ENCODE measurements at regions not wholly inside any gene's neighbourhood (a gene's known extent, or its start where the extent isn't known, plus 50 kb on each side); places are given as distances from the start of the nearest gene placed in this dataset.

- in situ Hi-C loops (cut with MboI) (no loop called here), intact Hi-C loops (cut with micrococcal nuclease) (no loop called here)
- Histone ChIP-seq H3K9ac (ENCODE audit: insufficient read depth in 1 of 2, low read depth in 2 of 2, low read length in 2 of 2) (no peak overlapping the region), H3K9me1 (ENCODE audit: control insufficient read depth, insufficient read depth, low read length) (no peaks in the 10 kb centered on the region), H3K9me3 (replicated peaks; ENCODE audit: control insufficient read depth, insufficient read depth, low read depth, low read length) (no peaks in the 10 kb centered on the region), H3K4me3 (no peak overlapping the region), H3K27me3 (ENCODE audit: control insufficient read depth in 2 of 2, insufficient read depth in 2 of 2, low read length in 2 of 2) (no peaks in the 10 kb centered on the region), H3K27ac (ENCODE audit: extremely low read depth, low read depth, low read length) (no peak overlapping the region), H3K36me3 (ENCODE audit: control insufficient read depth, insufficient read depth, low read length) (no peaks in the 10 kb centered on the region), H3K79me2 (ENCODE audit: control insufficient read depth, insufficient read depth, low read length) (no peaks in the 10 kb centered on the region), H3K4me2 (ENCODE audit: insufficient read depth, low read length) (no peak overlapping the region), H3K4me1 (replicated peaks in 1 of 2; ENCODE audit: control insufficient read depth in 2 of 2, insufficient read depth in 2 of 2, low read length in 2 of 2) (no peaks in the 10 kb centered on the region), H2AFZ (ENCODE audit: low read depth, low read length) (no peak overlapping the region), H4K20me1 (replicated peaks; ENCODE audit: control insufficient read depth, insufficient read depth, low read length) (no peaks in the 10 kb centered on the region)
- ATAC-seq (no peak), FAIRE-seq (no peak), DNase-seq (ENCODE audit: extremely low read depth in 1 of 4, low spot score in 3 of 4) (no peak)
- 0% methylated on average over 1 of the region's 1 CpG for WGBS (ENCODE audit: insufficient coverage, low coverage, missing lambda C conversion rate)
- BruUV-seq (replicated peaks), result no TSS peak
- ChIA-PET CTCF (ENCODE audit: low intra/inter-chr PET ratio) (no interaction called here), POLR2A (interaction anchor here (0.6 kb wide), 1 partner anchor 453 kb away, joined by 3 read pairs; no protein-coding TSS in a partner anchor)
- TF ChIP-seq ZKSCAN1 (IDR thresholded peaks at IDR 0.05; ENCODE audit: low read depth, low read length) (no peak), SIX5 (IDR thresholded peaks at IDR 0.05; ENCODE audit: borderline replicate concordance in 1 of 2, insufficient read depth in 1 of 2, low read depth in 1 of 2, low read length in 2 of 2) (no peak), EGR1 (conservative IDR thresholded peaks at IDR 0.05) (no peak), BRCA1 (IDR thresholded peaks at IDR 0.05) (no peak), BRCA1 (CRISPR knock-in tag; IDR thresholded peaks at IDR 0.05) (no peak), HES1 (IDR thresholded peaks at IDR 0.05; ENCODE audit: low read depth) (no peak), MBD1 (CRISPR knock-in tag; IDR thresholded peaks at IDR 0.05) (no peak), ZNF639 (CRISPR knock-in tag; conservative IDR thresholded peaks at IDR 0.05 in 1 of 2, IDR thresholded peaks at IDR 0.05 in 1 of 2) (no peak), MEIS2 (IDR thresholded peaks at IDR 0.05; ENCODE audit: partially characterized antibody) (no peak), BRD4 (IDR thresholded peaks at IDR 0.05) (no peak), E2F8 (IDR thresholded peaks at IDR 0.05; ENCODE audit: low read depth, partially characterized antibody) (no peak), POLR2AphosphoS5 (IDR thresholded peaks at IDR 0.05; ENCODE audit: control insufficient read depth, insufficient read depth, low read depth, low read length) (no peak), LCOR (CRISPR knock-in tag; IDR thresholded peaks at IDR 0.05) (no peak), DIDO1 (tag; IDR thresholded peaks at IDR 0.05; ENCODE audit: low read depth) (no peak)
Measured at GRCh38 chr2:13093416-13093991, 376.8 kb downstream of the TRIB2 start.
